GM12878 (cell line): ENCODE measurements at regions not wholly inside any gene's neighbourhood (a gene's known extent, or its start where the extent isn't known, plus 50 kb on each side); places are given as distances from the start of the nearest gene placed in this dataset.

Experiments
- ATAC-seq: fragments of 200-7000 bp; cut with Tn5 transposase; 3 replicates; pipeline ENCODE4 v1.9.1; 2020; ENCODE audit warnings: mild to moderate bottlenecking, moderate library complexity
- BruUV-seq: library from RNA; stranded (reverse); fragments of 400-500 nt; replicated peaks from 2 replicates; lab custom pipeline; 2021; lab: Mats Ljungman, UMichigan
- CTCF ChIA-PET: fragments of 300-600 bp; sonication (Branson Sonifier 250); formaldehyde crosslinking; extraction: SDS; loops from one replicate; lab custom pipeline; 2021; ENCODE audit warnings: inconsistent platforms; lab: Yijun Ruan, JAX
- POLR2A ChIA-PET: fragments of 350-600 bp; formaldehyde crosslinking; extraction: SDS; loops from one replicate; lab custom pipeline; 2021; ENCODE audit warnings: inconsistent platforms; lab: Charles Lee
- RAD21 ChIA-PET: fragments of 300-600 bp; sonication (Branson Sonifier 250); formaldehyde crosslinking; loops from one replicate; lab custom pipeline; 2023; ENCODE audit warnings: antibody characterized with exemption; ENCODE audit not compliant: unreplicated experiment; lab: Charles Lee
- SMC1A ChIA-PET: fragments of 300-600 bp; sonication (Branson Sonifier 250); formaldehyde crosslinking; loops from one replicate; lab custom pipeline; 2023; ENCODE audit not compliant: unreplicated experiment, uncharacterized antibody; lab: Charles Lee
- DNase-seq: peaks from one replicate; pipeline ENCODE4 v3.0.0-alpha.2; 2011; ENCODE audit warnings: low read depth, low spot score
- FAIRE-seq: peaks from 3 replicates; lab custom pipeline; 2011; peaks lifted over from hg19 to GRCh38; lab: Jason Lieb, UNC
- H2AFZ ChIP-seq: 2 replicates; pipeline ENCODE4 v1.6.0; 2011; ENCODE audit warnings: low read depth, low read length, control low read depth; ENCODE audit not compliant: control insufficient read depth
- H3K27ac ChIP-seq: 2 replicates; pipeline ENCODE4 v1.5.1; 2011; ENCODE audit warnings: control low read depth; ENCODE audit not compliant: control insufficient read depth, insufficient read depth
- H3K27me3 ChIP-seq, 2 experiments: replicated peaks in 1 of 2; 2 replicates each; pipeline versions ENCODE4 v1.6.0 to v1.6.1; 2011; ENCODE audit warnings: low read length in 1 of 2; ENCODE audit not compliant: control insufficient read depth in 2 of 2, insufficient read depth in 2 of 2
- H3K36me3 ChIP-seq, 2 experiments: 2 replicates each; pipeline ENCODE4 v1.5.1; 2011; ENCODE audit warnings: low read length in 1 of 2; ENCODE audit not compliant: control insufficient read depth in 2 of 2, insufficient read depth in 2 of 2
- H3K4me1 ChIP-seq: 2 replicates; pipeline ENCODE4 v1.6.1; 2011; ENCODE audit warnings: mild to moderate bottlenecking, low read length, moderate library complexity, mixed read lengths; ENCODE audit not compliant: control insufficient read depth, insufficient read depth
- H3K4me2 ChIP-seq: 2 replicates; pipeline ENCODE4 v1.6.0; 2011; ENCODE audit warnings: control low read depth; ENCODE audit not compliant: control insufficient read depth, insufficient read depth
- H3K4me3 ChIP-seq: fragments of 200-600 bp; sonication (generic); 2 replicates; pipeline ENCODE4 v1.5.1; 2016
- H3K79me2 ChIP-seq: 2 replicates; pipeline ENCODE4 v1.6.0; 2011; ENCODE audit warnings: low read length; ENCODE audit not compliant: control insufficient read depth, insufficient read depth
- H3K9ac ChIP-seq: 2 replicates; pipeline ENCODE4 v1.8.0; 2011; ENCODE audit warnings: low read length, control low read depth, mixed read lengths; ENCODE audit not compliant: control insufficient read depth, insufficient read depth
- H3K9me3 ChIP-seq: replicated peaks from 3 replicates; pipeline ENCODE4 v1.5.1; 2011; ENCODE audit warnings: mild to moderate bottlenecking, low read length; ENCODE audit not compliant: control insufficient read depth, insufficient read depth
- H4K20me1 ChIP-seq: 2 replicates; pipeline ENCODE4 v1.6.0; 2011; ENCODE audit not compliant: control insufficient read depth, insufficient read depth
- ATF2 ChIP-seq: IDR thresholded peaks from 2 replicates; pipeline ENCODE4 v1.6.1; 2012; ENCODE audit warnings: low read length, inconsistent platforms
- BACH1 ChIP-seq: fragments of 450-650 bp; IDR thresholded peaks from 2 replicates; pipeline ENCODE4 v1.6.1; 2017; ENCODE audit warnings: mild to moderate bottlenecking, borderline replicate concordance
- CHD4 ChIP-seq: fragments of 200-600 bp; sonication (generic); IDR thresholded peaks from 2 replicates; pipeline ENCODE4 v1.6.1; 2016; ENCODE audit warnings: mild to moderate bottlenecking
- ESRRA ChIP-seq: IDR thresholded peaks from 2 replicates; pipeline ENCODE4 v1.6.1; 2012; ENCODE audit warnings: mild to moderate bottlenecking, low read length, improper control_type of control experiment
- FOXM1 ChIP-seq: IDR thresholded peaks from 2 replicates; pipeline ENCODE4 v1.6.1; 2012; ENCODE audit warnings: low read depth, mild to moderate bottlenecking, inconsistent platforms, low read length, moderate library complexity
- HDGF ChIP-seq: fragments of 450-650 bp; IDR thresholded peaks from 2 replicates; pipeline ENCODE4 v1.6.1; 2016; ENCODE audit warnings: antibody characterized with exemption
- IRF3 ChIP-seq: fragments of 450-650 bp; IDR thresholded peaks from 2 replicates; pipeline ENCODE4 v1.6.1; 2014; ENCODE audit warnings: mild to moderate bottlenecking
- LARP7 ChIP-seq: fragments of 450-650 bp; IDR thresholded peaks from 2 replicates; pipeline ENCODE4 v1.6.1; 2017; ENCODE audit warnings: mild to moderate bottlenecking
- NR2C1 ChIP-seq: fragments of 450-650 bp; IDR thresholded peaks from 2 replicates; pipeline ENCODE4 v1.6.1; 2017; ENCODE audit warnings: antibody characterized with exemption, mild to moderate bottlenecking, moderate library complexity
- POLR2AphosphoS5 ChIP-seq: IDR thresholded peaks from 2 replicates; pipeline ENCODE4 v1.6.1; 2011; ENCODE audit warnings: mild to moderate bottlenecking, low read length, inconsistent platforms
- WRNIP1 ChIP-seq: IDR thresholded peaks from 2 replicates; pipeline ENCODE4 v1.6.1; 2011; ENCODE audit warnings: low read depth, low read length, improper control_type of control experiment, borderline replicate concordance
- ZNF274 ChIP-seq: IDR thresholded peaks from one replicate; pipeline ENCODE4 v1.8.0; 2011; ENCODE audit not compliant: insufficient read length, insufficient read depth
- WGBS: methylation state at CpG from one replicate; pipeline ENCODE4 v1.1.6; 2016; ENCODE audit warnings: low lambda C conversion rate; ENCODE audit not compliant: insufficient replicate concordance, insufficient coverage; ENCODE audit errors: missing lambda C conversion rate; 5-methylcytosine and 5-hydroxymethylcytosine counted together
- in situ Hi-C: fragments of 300-500 bp; cut with MboI; formaldehyde crosslinking; loops from 9 replicates; pipeline ENCODE4 v1.14.3; 2018; ENCODE audit warnings: mixed read lengths
- intact Hi-C: fragments of 100-400 bp; cut with micrococcal nuclease; formaldehyde crosslinking; loops from one replicate; pipeline ENCODE4 v1.14.2; 2022; ENCODE audit not compliant: unreplicated experiment

GRCh38 chr10:33493978-33494377, 159.5 kb upstream of the NRP1 start:
- no peak overlapping the region for H3K4me2 ChIP-seq
- no peaks in the 10 kb centered on the region for H3K4me1 ChIP-seq
- H3K79me2 ChIP-seq = no peaks in the 10 kb centered on the region
- FAIRE-seq (no peak), DNase-seq (no peak)
- SMC1A ChIA-PET = interaction anchor here (1.0 to 2.1 kb wide), 3 partner anchors 10 to 166 kb away, joined by 3 to 15 read pairs (median 3); no protein-coding TSS in a partner anchor
- BruUV-seq = no TSS peak
- H3K27ac ChIP-seq = no peak overlapping the region
- TF ChIP-seq ATF2 (no peak), ESRRA (no peak), FOXM1 (no peak), CHD4 (no peak), POLR2AphosphoS5 (no peak), WRNIP1 (no peak), LARP7 (no peak), ZNF274 (no peak), HDGF (no peak), NR2C1 (no peak), IRF3 (no peak), BACH1 (no peak)
- TF ChIP-seq, all 136 proteins: peak for 0
- no peak overlapping the region for H3K9ac ChIP-seq
- intact Hi-C loops = no loop called here
- no peak for ATAC-seq
- ChIA-PET CTCF (interaction anchor here (0.6 to 1.1 kb wide), 2 partner anchors 11 to 728 kb away, joined by 4 to 5 read pairs; no protein-coding TSS in a partner anchor), POLR2A (interaction anchor here (0.9 kb wide), 1 partner anchor 34 kb away, joined by 3 read pairs; no protein-coding TSS in a partner anchor), RAD21 (interaction anchor here (0.7 kb wide), 1 partner anchor 645 kb away, joined by 3 read pairs; no protein-coding TSS in a partner anchor)
- H3K9me3 ChIP-seq = no peaks in the 10 kb centered on the region; the same call in 2 of the 3 replicates
- H3K4me3 ChIP-seq = no peak overlapping the region
- in situ Hi-C loops = no loop called here
- no peaks in the 10 kb centered on the region for H3K36me3 ChIP-seq
- no peak overlapping the region for H2AFZ ChIP-seq
- H4K20me1 ChIP-seq = no peaks in the 10 kb centered on the region
- WGBS = 0% methylated on average over 2 of the region's 2 CpGs
- no peaks in the 10 kb centered on the region for H3K27me3 ChIP-seq
